H1 (cell line): ENCODE measurements at regions not wholly inside any gene's neighbourhood (a gene's known extent, or its start where the extent isn't known, plus 50 kb on each side); places are given as distances from the start of the nearest gene placed in this dataset.

Source experiments
- CTCF ChIA-PET: fragments of 300-600 bp; sonication (Branson Sonifier 250); formaldehyde crosslinking; loops from one replicate; lab custom pipeline; 2021; ENCODE audit not compliant: partially characterized antibody; lab: Charles Lee
- POLR2A ChIA-PET: fragments of 300-600 bp; sonication (Branson Sonifier 250); formaldehyde crosslinking; loops from one replicate; lab custom pipeline; 2021; ENCODE audit warnings: inconsistent platforms; ENCODE audit not compliant: partially characterized antibody; lab: Charles Lee
- DNase-seq, 2 experiments: peaks; one replicate each; pipeline versions ENCODE4 v3.0.0 to v3.0.0-alpha.2; 2010 to 2022; ENCODE audit warnings: low spot score in 2 of 2, low read depth in 1 of 2, mixed read lengths in 1 of 2
- FAIRE-seq: peaks from 2 replicates; lab custom pipeline; 2011; peaks lifted over from hg19 to GRCh38; lab: Jason Lieb, UNC
- H2AFZ ChIP-seq: 2 replicates; pipeline ENCODE4 v1.8.1; 2012; ENCODE audit warnings: low read length, inconsistent platforms
- H2AK5ac ChIP-seq: 2 replicates; pipeline ENCODE4 v1.6.1; 2013; ENCODE audit warnings: low read depth, low read length
- H2BK120ac ChIP-seq: replicated peaks from 2 replicates; pipeline ENCODE3; 2013; ENCODE audit warnings: low read depth, low read length, inconsistent platforms
- H2BK12ac ChIP-seq: 2 replicates; pipeline ENCODE4 v1.6.1; 2013; ENCODE audit warnings: low read depth, low read length
- H2BK15ac ChIP-seq: 2 replicates; pipeline ENCODE4 v1.6.1; 2013; ENCODE audit warnings: low read length
- H2BK20ac ChIP-seq: 2 replicates; pipeline ENCODE4 v1.6.1; 2013; ENCODE audit warnings: low read length
- H2BK5ac ChIP-seq: 2 replicates; pipeline ENCODE4 v1.6.1; 2013; ENCODE audit warnings: low read depth, low read length
- H3K14ac ChIP-seq: 2 replicates; pipeline ENCODE4 v1.6.1; 2013; ENCODE audit warnings: inconsistent platforms; ENCODE audit not compliant: insufficient read length
- H3K18ac ChIP-seq: 2 replicates; pipeline ENCODE4 v1.6.1; 2013; ENCODE audit warnings: low read length; ENCODE audit errors: extremely low read depth
- H3K23ac ChIP-seq: 2 replicates; pipeline ENCODE4 v1.6.1; 2013; ENCODE audit warnings: inconsistent platforms; ENCODE audit not compliant: insufficient read length
- H3K23me2 ChIP-seq: 2 replicates; pipeline ENCODE4 v1.6.1; 2013; ENCODE audit warnings: low read depth, low read length
- H3K27ac ChIP-seq: 2 replicates; pipeline ENCODE4 v1.6.1; 2011; ENCODE audit warnings: low read depth, low read length, inconsistent platforms
- H3K27me3 ChIP-seq, 4 experiments: replicated peaks in 1 of 4; 1 replicate in 1 of 4; 2 replicates in 3 of 4; pipeline versions ENCODE4 v1.6.1 to v1.8.1; 2011 to 2013; ENCODE audit warnings: low read length in 3 of 4, mild to moderate bottlenecking in 3 of 4, inconsistent platforms in 2 of 4, mixed read lengths in 2 of 4, moderate library complexity in 1 of 4; ENCODE audit not compliant: control insufficient read depth in 3 of 4, insufficient read depth in 3 of 4; ENCODE audit errors: extremely low read depth in 1 of 4
- H3K36me3 ChIP-seq, 4 experiments: 2 replicates each; pipeline versions ENCODE4 v1.6.1 to v1.8.1; 2011 to 2013; ENCODE audit warnings: mild to moderate bottlenecking in 4 of 4, low read length in 3 of 4, moderate library complexity in 2 of 4, control low read depth in 1 of 4, inconsistent platforms in 1 of 4; ENCODE audit not compliant: insufficient read depth in 4 of 4, control insufficient read depth in 2 of 4
- H3K4ac ChIP-seq: replicated peaks from 2 replicates; pipeline ENCODE3; 2013; ENCODE audit warnings: low read length, low read depth, mixed read lengths, inconsistent platforms; ENCODE audit not compliant: insufficient read length
- H3K4me1 ChIP-seq, 4 experiments: replicated peaks in 1 of 4; 1 replicate in 1 of 4; 2 replicates in 3 of 4; pipeline versions ENCODE4 v1.6.1 to v1.8.1; 2011 to 2013; ENCODE audit warnings: low read length in 3 of 4, inconsistent platforms in 2 of 4, mixed read lengths in 1 of 4; ENCODE audit not compliant: insufficient read depth in 4 of 4, control insufficient read depth in 3 of 4
- H3K4me2 ChIP-seq, 2 experiments: 2 replicates each; pipeline versions ENCODE4 v1.6.1 to v1.8.1; 2011 to 2013; ENCODE audit warnings: low read depth in 2 of 2, low read length in 2 of 2, control low read depth in 1 of 2, inconsistent platforms in 1 of 2, mild to moderate bottlenecking in 1 of 2; ENCODE audit not compliant: insufficient read depth in 1 of 2
- H3K4me3 ChIP-seq, 4 experiments: fragments of 200-600, 300-600 bp in 1 of 4; sonication (generic), shearing (Covaris generic), sonication (Bioruptor Twin) in 1 of 4; 2 replicates each; pipeline versions ENCODE4 v1.5.1 to v1.8.1; 2011 to 2016; ENCODE audit warnings: low read length in 4 of 4, low read depth in 3 of 4, control low read depth in 2 of 4, inconsistent platforms in 2 of 4, mild to moderate bottlenecking in 2 of 4, mixed read lengths in 1 of 4, moderate library complexity in 1 of 4; ENCODE audit not compliant: insufficient read depth in 2 of 4; ENCODE audit errors: extremely low read depth in 1 of 4
- H3K56ac ChIP-seq: replicated peaks from 2 replicates; pipeline ENCODE3; 2013; ENCODE audit warnings: low read depth, mild to moderate bottlenecking, mixed read lengths, low read length, inconsistent platforms; ENCODE audit not compliant: insufficient read length
- H3K79me1 ChIP-seq: 2 replicates; pipeline ENCODE4 v1.6.1; 2013; ENCODE audit warnings: low read depth, low read length, control low read depth
- H3K79me2 ChIP-seq, 2 experiments: 2 replicates each; pipeline versions ENCODE4 v1.6.1 to v1.8.1; 2012 to 2013; ENCODE audit warnings: low read length in 2 of 2, mild to moderate bottlenecking in 2 of 2, inconsistent platforms in 1 of 2; ENCODE audit not compliant: insufficient read depth in 2 of 2, control insufficient read depth in 1 of 2
- H3K9ac ChIP-seq, 4 experiments: replicated peaks in 1 of 4; 1 replicate in 1 of 4; 2 replicates in 3 of 4; pipeline versions ENCODE4 v1.6.1 to v1.8.1; 2011 to 2013; ENCODE audit warnings: low read depth in 3 of 4, low read length in 3 of 4, control low read depth in 2 of 4, mild to moderate bottlenecking in 2 of 4, moderate library complexity in 2 of 4, inconsistent platforms in 1 of 4; ENCODE audit errors: extremely low read depth in 1 of 4
- H3K9me3 ChIP-seq, 2 experiments: 2 replicates each; pipeline versions ENCODE4 v1.6.1 to v1.8.1; 2012 to 2013; ENCODE audit warnings: mild to moderate bottlenecking in 2 of 2, moderate library complexity in 2 of 2, control low read depth in 1 of 2, inconsistent platforms in 1 of 2, low read depth in 1 of 2, low read length in 1 of 2, mixed read lengths in 1 of 2; ENCODE audit not compliant: insufficient read depth in 2 of 2
- H4K20me1 ChIP-seq, 2 experiments: replicated peaks in 1 of 2; 2 replicates each; pipeline versions ENCODE3 to v1.8.1; 2011 to 2013; ENCODE audit warnings: inconsistent platforms in 2 of 2, low read length in 2 of 2, mild to moderate bottlenecking in 1 of 2; ENCODE audit not compliant: insufficient read depth in 2 of 2, control insufficient read depth in 1 of 2
- H4K5ac ChIP-seq: 2 replicates; pipeline ENCODE4 v1.6.1; 2013; ENCODE audit warnings: low read length, low read depth, mixed read lengths, inconsistent platforms; ENCODE audit not compliant: insufficient read length
- H4K8ac ChIP-seq: 2 replicates; pipeline ENCODE4 v1.8.0; 2013; ENCODE audit warnings: mild to moderate bottlenecking, moderate library complexity, low read length, inconsistent platforms; ENCODE audit not compliant: insufficient read depth; ENCODE audit errors: extremely low read depth
- H4K91ac ChIP-seq: replicated peaks from 2 replicates; pipeline ENCODE3; 2013; ENCODE audit warnings: low read length, mixed read lengths, inconsistent platforms; ENCODE audit not compliant: insufficient read length
- ATF2 ChIP-seq: IDR thresholded peaks from 2 replicates; pipeline ENCODE4 v1.6.1; 2012; ENCODE audit warnings: low read length, inconsistent platforms
- JUND ChIP-seq: IDR thresholded peaks from 2 replicates; pipeline ENCODE4 v1.6.1; 2011; ENCODE audit warnings: mild to moderate bottlenecking, improper control_type of control experiment, low read length
- KDM1A ChIP-seq: fragments of 200-600, 300-600 bp; sonication (generic); IDR thresholded peaks from 2 replicates; pipeline ENCODE4 v1.7.1; 2016; ENCODE audit warnings: mild to moderate bottlenecking, low read length, borderline replicate concordance
- KDM5A ChIP-seq: fragments of 200-600 bp; IDR thresholded peaks from 2 replicates; pipeline ENCODE4 v1.7.1; 2012; ENCODE audit warnings: mild to moderate bottlenecking, low read length, inconsistent platforms, mixed read lengths
- RAD21 ChIP-seq, 2 experiments: IDR thresholded peaks in 1 of 2; conservative IDR thresholded peaks in 1 of 2; 2 replicates each; pipeline ENCODE4 v1.6.1; 2011; ENCODE audit warnings: low read depth in 2 of 2, low read length in 2 of 2, improper control_type of control experiment in 1 of 2, inconsistent platforms in 1 of 2, mild to moderate bottlenecking in 1 of 2, moderate library complexity in 1 of 2
- RBBP5 ChIP-seq: IDR thresholded peaks from 2 replicates; pipeline ENCODE4 v1.7.1; 2012; ENCODE audit warnings: low read depth, mild to moderate bottlenecking, inconsistent platforms, low read length, moderate library complexity, borderline replicate concordance
- RFX5 ChIP-seq: IDR thresholded peaks from 2 replicates; pipeline ENCODE4 v1.6.1; 2011; ENCODE audit warnings: low read depth, low read length, improper control_type of control experiment, borderline replicate concordance
- SP4 ChIP-seq: IDR thresholded peaks from 2 replicates; pipeline ENCODE4 v1.6.1; 2012; ENCODE audit warnings: low read length, inconsistent platforms
- TCF12 ChIP-seq: IDR thresholded peaks from 2 replicates; pipeline ENCODE4 v1.6.1; 2011; ENCODE audit warnings: low read depth, mild to moderate bottlenecking, low read length
- WGBS, 2 experiments: shearing (Covaris generic) in 1 of 2; methylation state at CpG; one replicate each; pipeline versions ENCODE4 v1.1.6 to v1.1.7; 2013 to 2015; ENCODE audit warnings: low lambda C conversion rate in 2 of 2, mixed read lengths in 2 of 2, inconsistent platforms in 1 of 2, low coverage in 1 of 2, missing lambda C conversion rate in 1 of 2; ENCODE audit not compliant: insufficient replicate concordance in 2 of 2, insufficient coverage in 1 of 2, insufficient read length in 1 of 2; ENCODE audit errors: extremely low coverage in 1 of 2, missing lambda C conversion rate in 1 of 2; 5-methylcytosine and 5-hydroxymethylcytosine counted together

GRCh38 chr18:70523035-70523791, 234.4 kb downstream of the SOCS6 start:
- no peak overlapping the region for H3K56ac ChIP-seq
- H2BK15ac ChIP-seq, result no peak overlapping the region
- H3K27ac ChIP-seq, result no peak overlapping the region
- no peak overlapping the region for H3K9ac ChIP-seq
- H3K4me3 ChIP-seq, result no peak overlapping the region
- H3K79me1 ChIP-seq, result no peaks in the 10 kb centered on the region
- H2BK5ac ChIP-seq, result no peak overlapping the region
- no peak overlapping the region for H2BK120ac ChIP-seq
- CTCF ChIA-PET, result interaction anchor here (0.6 kb wide), 1 partner anchor 61 kb away, joined by 3 read pairs; no protein-coding TSS in a partner anchor
- no peak overlapping the region for H2AK5ac ChIP-seq
- no peak overlapping the region for H3K4ac ChIP-seq
- no peak overlapping the region for H4K5ac ChIP-seq
- H3K79me2 ChIP-seq, result no peaks in the 10 kb centered on the region
- no peak overlapping the region for H3K14ac ChIP-seq
- no peak overlapping the region for H2BK20ac ChIP-seq
- 69% methylated on average over 7 of the region's 7 CpGs; no CpG with 5 or more reads in 1 of the 2 experiments for WGBS, 2 experiments
- no peak overlapping the region for H3K23ac ChIP-seq
- peaks cover 0 to 2% (median 0%) of the 10 kb centered on the region in 4 experiments; a peak in 1 of 8 replicates for H3K36me3 ChIP-seq
- no peaks in the 10 kb centered on the region for H3K4me1 ChIP-seq
- POLR2A ChIA-PET, result no interaction called here
- no peak overlapping the region for H2BK12ac ChIP-seq
- no peak overlapping the region for H4K8ac ChIP-seq
- H3K4me2 ChIP-seq, result no peak overlapping the region
- DNase-seq (no peak), FAIRE-seq (no peak)
- no peak overlapping the region for H2AFZ ChIP-seq
- peaks cover 43 to 75% of the 10 kb centered on the region in 2 experiments for H3K9me3 ChIP-seq
- no peak overlapping the region for H4K91ac ChIP-seq
- H4K20me1 ChIP-seq, result no peaks in the 10 kb centered on the region
- H3K18ac ChIP-seq, result no peak overlapping the region
- no peaks in the 10 kb centered on the region for H3K27me3 ChIP-seq
- H3K23me2 ChIP-seq, result no peaks in the 10 kb centered on the region
- TF ChIP-seq ATF2 (no peak), KDM1A (no peak), RFX5 (no peak), RAD21 (IDR thresholded peaks at IDR 0.05 in 1 of 2, conservative IDR thresholded peaks at IDR 0.05 in 1 of 2; ENCODE audit: low read depth in 2 of 2, low read length in 2 of 2) (no peak), TCF12 (no peak), SP4 (no peak), KDM5A (no peak), RBBP5 (no peak), JUND (no peak)
